ENCODE measurements at regions not wholly inside any gene's neighbourhood (a gene's known extent, or its start where the extent isn't known, plus 50 kb on each side); places are given as distances from the start of the nearest gene placed in this dataset.

- H3K27ac ChIP-seq: no peak overlapping the region
- TF ChIP-seq, protein P1, sequence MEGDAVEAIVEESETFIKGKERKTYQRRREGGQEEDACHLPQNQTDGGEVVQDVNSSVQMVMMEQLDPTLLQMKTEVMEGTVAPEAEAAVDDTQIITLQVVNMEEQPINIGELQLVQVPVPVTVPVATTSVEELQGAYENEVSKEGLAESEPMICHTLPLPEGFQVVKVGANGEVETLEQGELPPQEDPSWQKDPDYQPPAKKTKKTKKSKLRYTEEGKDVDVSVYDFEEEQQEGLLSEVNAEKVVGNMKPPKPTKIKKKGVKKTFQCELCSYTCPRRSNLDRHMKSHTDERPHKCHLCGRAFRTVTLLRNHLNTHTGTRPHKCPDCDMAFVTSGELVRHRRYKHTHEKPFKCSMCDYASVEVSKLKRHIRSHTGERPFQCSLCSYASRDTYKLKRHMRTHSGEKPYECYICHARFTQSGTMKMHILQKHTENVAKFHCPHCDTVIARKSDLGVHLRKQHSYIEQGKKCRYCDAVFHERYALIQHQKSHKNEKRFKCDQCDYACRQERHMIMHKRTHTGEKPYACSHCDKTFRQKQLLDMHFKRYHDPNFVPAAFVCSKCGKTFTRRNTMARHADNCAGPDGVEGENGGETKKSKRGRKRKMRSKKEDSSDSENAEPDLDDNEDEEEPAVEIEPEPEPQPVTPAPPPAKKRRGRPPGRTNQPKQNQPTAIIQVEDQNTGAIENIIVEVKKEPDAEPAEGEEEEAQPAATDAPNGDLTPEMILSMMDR (IDR thresholded peaks at IDR 0.05): no peak
- no peak overlapping the region for H3K4me3 ChIP-seq (ENCODE audit: low read depth in 1 of 2, low read length in 1 of 2)
- no peaks in the 10 kb centered on the region for H3K4me1 ChIP-seq (ENCODE audit: control insufficient read depth in 1 of 2, insufficient read depth in 1 of 2, low read depth in 1 of 2, low read length in 1 of 2)
- H3K9me3 ChIP-seq: no peaks in the 10 kb centered on the region
- H3K27me3 ChIP-seq: no peaks in the 10 kb centered on the region
- no peaks in the 10 kb centered on the region for H3K36me3 ChIP-seq
Observed at GRCh38 chr2:102999958-103000357, 238.1 kb downstream of the TMEM182 start.

- H3K27ac ChIP-seq: no peak overlapping the region
- H3K27me3 ChIP-seq: no peaks in the 10 kb centered on the region
- H3K4me3 ChIP-seq (ENCODE audit: low read depth in 1 of 2, low read length in 1 of 2): no peak overlapping the region
- H3K9me3 ChIP-seq: no peaks in the 10 kb centered on the region
- no peaks in the 10 kb centered on the region for H3K36me3 ChIP-seq
- no peaks in the 10 kb centered on the region for H3K4me1 ChIP-seq (ENCODE audit: control insufficient read depth in 1 of 2, insufficient read depth in 1 of 2, low read depth in 1 of 2, low read length in 1 of 2)
- TF ChIP-seq, protein P1 (IDR thresholded peaks at IDR 0.05): no peak
Observed at GRCh38 chr2:103002954-103003353, 241.1 kb downstream of the TMEM182 start.

DNA sequence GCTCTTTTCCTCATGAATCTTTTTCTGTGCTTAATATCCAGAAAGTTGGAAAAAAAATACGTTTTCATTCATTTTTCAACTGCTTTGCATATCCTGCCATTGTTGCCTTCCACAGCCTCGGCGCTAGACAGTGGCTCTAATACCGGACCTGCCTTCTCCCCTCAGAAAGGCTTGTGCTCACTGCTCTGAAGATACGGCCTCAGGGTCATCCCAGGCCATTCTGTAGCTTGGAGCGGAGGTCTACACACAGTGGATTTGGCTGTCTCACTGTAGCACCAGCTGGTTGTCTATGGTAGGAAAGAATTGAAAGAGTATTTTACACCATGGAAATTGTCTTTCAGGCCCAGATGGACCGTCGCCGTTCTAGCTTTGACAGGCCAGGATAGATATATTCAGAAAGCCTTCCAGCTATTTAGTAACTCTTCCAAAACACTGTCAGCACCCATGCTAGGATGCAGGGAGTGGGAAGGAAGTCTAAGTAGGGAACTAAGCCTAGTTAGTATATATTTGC is 242.0 kb downstream of the TMEM182 start:
- Histone ChIP-seq H3K9me3 (no peaks in the 10 kb centered on the region), H3K4me1 (ENCODE audit: control insufficient read depth in 1 of 2, insufficient read depth in 1 of 2, low read depth in 1 of 2, low read length in 1 of 2) (no peaks in the 10 kb centered on the region), H3K36me3 (no peaks in the 10 kb centered on the region), H3K27ac (no peak overlapping the region), H3K27me3 (no peaks in the 10 kb centered on the region), H3K4me3 (ENCODE audit: low read depth in 1 of 2, low read length in 1 of 2) (no peak overlapping the region)
- TF ChIP-seq, protein P1 (IDR thresholded peaks at IDR 0.05): no peak

- Histone ChIP-seq H3K9me3 (no peaks in the 10 kb centered on the region), H3K27ac (no peak overlapping the region), H3K27me3 (no peaks in the 10 kb centered on the region), H3K4me1 (ENCODE audit: control insufficient read depth in 1 of 2, insufficient read depth in 1 of 2, low read depth in 1 of 2, low read length in 1 of 2) (no peaks in the 10 kb centered on the region), H3K36me3 (no peaks in the 10 kb centered on the region), H3K4me3 (ENCODE audit: low read depth in 1 of 2, low read length in 1 of 2) (no peak overlapping the region)
- TF ChIP-seq, protein P1 (IDR thresholded peaks at IDR 0.05): no peak
Observed at GRCh38 chr2:103004426-103004942, 242.7 kb downstream of the TMEM182 start.

- H3K4me1 ChIP-seq (ENCODE audit: control insufficient read depth in 1 of 2, insufficient read depth in 1 of 2, low read depth in 1 of 2, low read length in 1 of 2): no peaks in the 10 kb centered on the region
- TF ChIP-seq, protein P1 (IDR thresholded peaks at IDR 0.05): no peak
- H3K36me3 ChIP-seq: no peaks in the 10 kb centered on the region
- no peaks in the 10 kb centered on the region for H3K9me3 ChIP-seq
- no peak overlapping the region for H3K27ac ChIP-seq
- no peak overlapping the region for H3K4me3 ChIP-seq (ENCODE audit: low read depth in 1 of 2, low read length in 1 of 2)
- H3K27me3 ChIP-seq: no peaks in the 10 kb centered on the region
Observed at GRCh38 chr2:103005393-103005792, 243.6 kb downstream of the TMEM182 start.

Data from neutrophil (primary cell).